Neural cell (in vitro differentiated cells): ENCODE measurements at regions not wholly inside any gene's neighbourhood (a gene's known extent, or its start where the extent isn't known, plus 50 kb on each side); places are given as distances from the start of the nearest gene placed in this dataset.

ENCODE experiments used
- H2AFZ ChIP-seq: fragments of 200-600, 300-800 bp; sonication (generic), shearing (Covaris generic); 2 replicates; pipeline ENCODE4 v1.6.0; 2014; ENCODE audit warnings: low read depth, mild to moderate bottlenecking, antibody characterized with exemption, low read length, moderate library complexity
- H3F3A ChIP-seq: fragments of 200-600 bp; shearing (Covaris generic); 2 replicates; pipeline ENCODE4 v1.6.1; 2016; ENCODE audit warnings: mild to moderate bottlenecking, moderate library complexity, mixed read lengths, antibody characterized with exemption, low read length; ENCODE audit not compliant: insufficient read depth, poor library complexity, severe bottlenecking
- H3K27ac ChIP-seq: fragments of 200-600, 300-800 bp; sonication (generic), shearing (Covaris generic); 2 replicates; pipeline ENCODE4 v1.5.1; 2014; ENCODE audit warnings: mild to moderate bottlenecking, low read length, moderate library complexity
- H3K27me3 ChIP-seq: fragments of 300-800, 200-600 bp; sonication (generic), shearing (Covaris generic); 2 replicates; pipeline ENCODE4 v1.6.0; 2014; ENCODE audit warnings: mild to moderate bottlenecking, low read depth, low read length, moderate library complexity; ENCODE audit not compliant: insufficient read depth
- H3K36me3 ChIP-seq: fragments of 300-800, 200-600 bp; sonication (generic), shearing (Covaris generic); 2 replicates; pipeline ENCODE4 v1.5.1; 2014; ENCODE audit warnings: mild to moderate bottlenecking, antibody characterized with exemption, low read length, moderate library complexity; ENCODE audit not compliant: insufficient read depth
- H3K4me2 ChIP-seq: fragments of 300-800, 200-600 bp; sonication (generic), shearing (Covaris generic); 2 replicates; pipeline ENCODE4 v1.6.0; 2014; ENCODE audit warnings: mild to moderate bottlenecking, low read length
- H3K4me3 ChIP-seq: fragments of 300-800, 200-600 bp; sonication (generic), shearing (Covaris generic); 2 replicates; pipeline ENCODE4 v1.5.1; 2014; ENCODE audit warnings: mild to moderate bottlenecking, low read length, moderate library complexity
- H3K79me2 ChIP-seq: fragments of 200-600 bp; shearing (Covaris generic); replicated peaks from 2 replicates; pipeline ENCODE4 v1.6.0; 2014; ENCODE audit warnings: mild to moderate bottlenecking, low read length, moderate library complexity; ENCODE audit not compliant: insufficient read depth
- H3K9ac ChIP-seq: fragments of 300-800, 200-600 bp; sonication (generic), shearing (Covaris generic); 2 replicates; pipeline ENCODE4 v1.6.1; 2016; ENCODE audit warnings: mild to moderate bottlenecking, low read length, mixed read lengths
- H3K9me2 ChIP-seq: fragments of 200-600 bp; shearing (Covaris generic); 2 replicates; pipeline ENCODE4 v1.6.1; 2016; ENCODE audit warnings: mild to moderate bottlenecking, low read length, mixed read lengths; ENCODE audit not compliant: insufficient read depth
- H3K9me3 ChIP-seq: fragments of 200-600, 300-800 bp; sonication (generic), shearing (Covaris generic); 2 replicates; pipeline ENCODE4 v1.6.1; 2016; ENCODE audit warnings: mild to moderate bottlenecking, mixed run types, low read length, moderate library complexity, mixed read lengths
- H4K20me1 ChIP-seq: fragments of 200-600 bp; shearing (Covaris generic); 2 replicates; pipeline ENCODE4 v1.6.1; 2016; ENCODE audit warnings: mild to moderate bottlenecking, mixed run types; ENCODE audit not compliant: insufficient read depth
- CTCF ChIP-seq: fragments of 450-650 bp; IDR thresholded peaks from 2 replicates; pipeline ENCODE4 v1.5.1; 2014; ENCODE audit warnings: antibody characterized with exemption, mild to moderate bottlenecking, moderate library complexity; ENCODE audit not compliant: poor library complexity, severe bottlenecking
- EP300 ChIP-seq: fragments of 450-650 bp; conservative IDR thresholded peaks from 2 replicates; pipeline ENCODE4 v1.6.1; 2014; ENCODE audit warnings: antibody characterized with exemption, mild to moderate bottlenecking, moderate library complexity; ENCODE audit not compliant: poor library complexity, severe bottlenecking
- EZH2 ChIP-seq: fragments of 200-600, 300-800 bp; shearing (Covaris generic), sonication (generic); IDR thresholded peaks from 2 replicates; pipeline ENCODE4 v1.6.1; 2014; ENCODE audit warnings: antibody characterized with exemption, low read length, borderline replicate concordance, mild to moderate bottlenecking; ENCODE audit not compliant: insufficient read depth, poor library complexity, severe bottlenecking
- MXI1 ChIP-seq: fragments of 450-650 bp; conservative IDR thresholded peaks from 2 replicates; pipeline ENCODE4 v1.6.1; 2014; ENCODE audit warnings: antibody characterized with exemption, mild to moderate bottlenecking; ENCODE audit not compliant: poor library complexity, severe bottlenecking
- POLR2AphosphoS5 ChIP-seq: IDR thresholded peaks from 2 replicates; pipeline ENCODE4 v1.6.1; 2012
- RAD21 ChIP-seq: fragments of 450-650 bp; conservative IDR thresholded peaks from 2 replicates; pipeline ENCODE4 v1.6.1; 2014; ENCODE audit warnings: antibody characterized with exemption, mild to moderate bottlenecking, moderate library complexity
- REST ChIP-seq: IDR thresholded peaks from 2 replicates; pipeline ENCODE4 v1.6.1; 2012; ENCODE audit warnings: borderline replicate concordance
- SMC3 ChIP-seq: fragments of 450-650 bp; conservative IDR thresholded peaks from 2 replicates; pipeline ENCODE4 v1.6.1; 2014; ENCODE audit warnings: antibody characterized with exemption, mild to moderate bottlenecking, moderate library complexity; ENCODE audit not compliant: poor library complexity
- TAF1 ChIP-seq: IDR thresholded peaks from 2 replicates; pipeline ENCODE4 v1.6.1; 2012; ENCODE audit warnings: low read depth

- Histone ChIP-seq H3K36me3 (no peaks in the 10 kb centered on the region), H3K4me3 (no peak overlapping the region), H3K4me2 (no peak overlapping the region), H3K27me3 (peaks cover 12% of the 10 kb centered on the region), H3K9me2 (no peaks in the 10 kb centered on the region), H3K79me2 (no peaks in the 10 kb centered on the region), H3K27ac (no peak overlapping the region), H3K9me3 (no peaks in the 10 kb centered on the region), H4K20me1 (no peaks in the 10 kb centered on the region), H3K9ac (no peak overlapping the region), H2AFZ (no peak overlapping the region), H3F3A (no peaks in the 10 kb centered on the region)
- TF ChIP-seq REST (no peak), EP300 (no peak), MXI1 (no peak), EZH2 (no peak), TAF1 (no peak), RAD21 (no peak), CTCF (no peak), POLR2AphosphoS5 (no peak)
Measured at GRCh38 chr1:42038261-42038660, 114.9 kb upstream of the GUCA2B start.

- no peak for TF ChIP-seq TAF1
- no peak for TF ChIP-seq SMC3
- TF ChIP-seq CTCF, result no peak
- TF ChIP-seq EP300, result no peak
- TF ChIP-seq MXI1, result no peak
- no peak for TF ChIP-seq RAD21
- TF ChIP-seq REST, result no peak
- TF ChIP-seq EZH2, result no peak
- TF ChIP-seq POLR2AphosphoS5, result no peak
- no peaks in the 10 kb centered on the region for H4K20me1 ChIP-seq
- H2AFZ ChIP-seq, result no peak overlapping the region
- no peak overlapping the region for H3K4me3 ChIP-seq
- no peaks in the 10 kb centered on the region for H3K9me2 ChIP-seq
- H3K27ac ChIP-seq, result no peak overlapping the region
- no peaks in the 10 kb centered on the region for H3K9me3 ChIP-seq
- H3F3A ChIP-seq, result no peaks in the 10 kb centered on the region
- H3K79me2 ChIP-seq, result no peaks in the 10 kb centered on the region
- no peaks in the 10 kb centered on the region for H3K36me3 ChIP-seq
- peaks cover 12% of the 10 kb centered on the region for H3K27me3 ChIP-seq
- no peak overlapping the region for H3K4me2 ChIP-seq
- H3K9ac ChIP-seq, result no peak overlapping the region
Measured at GRCh38 chr1:42037586-42037985, 115.6 kb upstream of the GUCA2B start.
